B cell (primary cell): ENCODE measurements at regions not wholly inside any gene's neighbourhood (a gene's known extent, or its start where the extent isn't known, plus 50 kb on each side); places are given as distances from the start of the nearest gene placed in this dataset.

Experiments
- ATAC-seq: fragments of 200-7000 bp; cut with Tn5 transposase; one replicate; pipeline ENCODE4 v1.10.0; 2021; ENCODE audit warnings: low read depth, mild to moderate bottlenecking, moderate number of reproducible peaks, moderate library complexity
- CTCF ChIA-PET: fragments of 350-600 bp; sonication (Branson Sonifier 250); formaldehyde crosslinking; loops from one replicate; lab custom pipeline; 2021; ENCODE audit warnings: antibody characterized with exemption, inconsistent platforms; lab: Charles Lee
- POLR2A ChIA-PET: fragments of 350-600 bp; sonication (Branson Sonifier 250); formaldehyde crosslinking; loops from one replicate; lab custom pipeline; 2021; ENCODE audit warnings: antibody characterized with exemption; lab: Charles Lee
- DNase-seq: peaks from one replicate; pipeline ENCODE4 v3.0.0; 2013
- H2AFZ ChIP-seq: 2 replicates; pipeline ENCODE4 v1.6.1; 2012; ENCODE audit warnings: mild to moderate bottlenecking, low read depth, low read length; ENCODE audit not compliant: insufficient read depth, poor library complexity, severe bottlenecking
- H3K27ac ChIP-seq, 2 donors: 1 replicate in 1 of 2; 2 replicates in 1 of 2; pipeline ENCODE4 v1.5.1; 2012 to 2013; ENCODE audit warnings: low read length in 2 of 2, mild to moderate bottlenecking in 2 of 2, moderate library complexity in 1 of 2
- H3K27me3 ChIP-seq, 4 experiments: fragments of 200-600 bp in 1 of 4; sonication (generic) in 1 of 4; replicated peaks in 1 of 4; 1 replicate in 2 of 4; 2 replicates in 2 of 4; pipeline versions ENCODE4 v1.6.1 to v1.7.0; 2013 to 2016; ENCODE audit warnings: low read length in 3 of 4, mild to moderate bottlenecking in 2 of 4, mixed read lengths in 1 of 4, moderate library complexity in 1 of 4; ENCODE audit not compliant: insufficient read depth in 4 of 4, control insufficient read depth in 3 of 4; ENCODE audit errors: control extremely low read depth in 1 of 4
- H3K36me3 ChIP-seq, 2 experiments: replicated peaks in 1 of 2; 1 replicate in 1 of 2; 2 replicates in 1 of 2; pipeline versions ENCODE4 v1.6.1 to v1.7.1; 2013; ENCODE audit warnings: low read length in 1 of 2; ENCODE audit not compliant: insufficient read depth in 2 of 2, control insufficient read depth in 1 of 2; ENCODE audit errors: control extremely low read depth in 1 of 2, extremely low read depth in 1 of 2
- H3K4me1 ChIP-seq, 2 donors: fragments of 200-600 bp in 1 of 2; sonication (generic) in 1 of 2; 1 replicate in 1 of 2; 2 replicates in 1 of 2; pipeline versions ENCODE4 v1.5.1 to v1.6.1; 2013 to 2017; ENCODE audit warnings: low read length in 2 of 2; ENCODE audit not compliant: control insufficient read depth in 2 of 2, insufficient read depth in 2 of 2
- H3K4me2 ChIP-seq: replicated peaks from 2 replicates; pipeline ENCODE3; 2012; ENCODE audit warnings: mild to moderate bottlenecking, low read depth, low read length; ENCODE audit not compliant: poor library complexity, severe bottlenecking
- H3K4me3 ChIP-seq, 5 experiments: fragments of 200-600 bp in 1 of 5; sonication (generic) in 1 of 5; 1 replicate in 3 of 5; 2 replicates in 2 of 5; pipeline versions ENCODE4 v1.5.1 to v1.7.0; 2011 to 2016; ENCODE audit warnings: low read length in 4 of 5, mild to moderate bottlenecking in 4 of 5, low read depth in 2 of 5, control low read depth in 1 of 5, moderate library complexity in 1 of 5; ENCODE audit not compliant: insufficient read depth in 1 of 5; ENCODE audit errors: control extremely low read depth in 1 of 5, extremely low read depth in 1 of 5
- H3K79me2 ChIP-seq: fragments of 200-600 bp; sonication (generic); one replicate; pipeline ENCODE4 v1.6.0; 2016; ENCODE audit warnings: low read length; ENCODE audit not compliant: control insufficient read depth, insufficient read depth
- H3K9ac ChIP-seq: fragments of 200-600 bp; sonication (generic); 2 replicates; pipeline ENCODE4 v1.6.1; 2017; ENCODE audit warnings: mild to moderate bottlenecking, low read length, moderate library complexity
- H3K9me3 ChIP-seq, 3 donors: one replicate each; pipeline versions ENCODE4 v1.6.1 to v1.7.1; 2013; ENCODE audit warnings: low read length in 2 of 3; ENCODE audit not compliant: control insufficient read depth in 2 of 3, insufficient read depth in 1 of 3; ENCODE audit errors: control extremely low read depth in 1 of 3
- H4K20me1 ChIP-seq: 2 replicates; pipeline ENCODE4 v1.6.0; 2012; ENCODE audit warnings: mild to moderate bottlenecking, low read length; ENCODE audit not compliant: insufficient read depth, control insufficient read depth, poor library complexity, severe bottlenecking
- H3K27ac Mint-ChIP-seq: one replicate; pipeline ENCODE4 v1.8.0; 2021; ENCODE audit warnings: mixed read lengths
- H3K27me3 Mint-ChIP-seq: one replicate; pipeline ENCODE4 v1.8.0; 2021; ENCODE audit warnings: mixed read lengths
- H3K4me1 Mint-ChIP-seq: one replicate; pipeline ENCODE4 v1.8.0; 2021; ENCODE audit warnings: mixed read lengths
- H3K4me3 Mint-ChIP-seq: one replicate; pipeline ENCODE4 v1.8.0; 2021; ENCODE audit warnings: mixed read lengths
- H3K9me3 Mint-ChIP-seq: one replicate; pipeline ENCODE4 v1.8.0; 2022; ENCODE audit warnings: mixed read lengths; ENCODE audit not compliant: insufficient read depth
- EZH2 ChIP-seq: IDR thresholded peaks from 2 replicates; pipeline ENCODE4 v1.6.1; 2012; ENCODE audit warnings: borderline replicate concordance, low read depth, mild to moderate bottlenecking, moderate library complexity, low read length; ENCODE audit not compliant: insufficient read depth, poor library complexity, severe bottlenecking
- WGBS: methylation state at CpG from one replicate; pipeline ENCODE4 v1.1.5; 2013; ENCODE audit warnings: missing lambda C conversion rate; ENCODE audit not compliant: insufficient coverage; 5-methylcytosine and 5-hydroxymethylcytosine counted together
- intact Hi-C: fragments of 100-400 bp; cut with micrococcal nuclease; formaldehyde crosslinking; loops from one replicate; pipeline ENCODE4 v1.10.0; 2022
- TF ChIP-seq, protein P1 (sequence below): fragments of 200-600 bp; IDR thresholded peaks from one replicate; pipeline ENCODE4 v1.8.0; 2022; ENCODE audit warnings: antibody characterized with exemption, mild to moderate bottlenecking

DNA sequence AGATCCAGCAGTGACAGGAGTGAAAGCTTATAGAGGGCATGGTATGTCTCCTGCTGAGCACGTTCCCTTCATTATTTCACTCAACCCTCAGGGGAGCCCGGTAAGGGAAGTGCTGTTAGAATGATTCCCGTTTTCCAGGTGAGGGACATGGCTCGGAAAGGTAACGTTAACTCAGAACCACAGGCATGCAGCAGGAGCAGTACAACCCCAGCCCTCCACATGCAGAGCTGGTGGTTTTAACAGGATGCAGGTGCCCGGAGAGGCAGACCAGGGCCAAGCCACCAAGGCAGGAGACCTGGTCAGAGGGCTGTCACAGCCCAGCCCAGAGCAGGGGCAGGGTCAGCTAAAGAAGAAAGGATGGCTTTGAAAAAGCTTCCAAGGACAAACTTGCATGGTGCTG lies 268.5 kb downstream of the SH3BP4 start:
- POLR2A ChIA-PET = no interaction called here
- H3K27me3 ChIP-seq = peaks cover 0 to 5% (median 0%) of the 10 kb centered on the region in 4 experiments
- H3K79me2 ChIP-seq = no peaks in the 10 kb centered on the region
- TF ChIP-seq, protein P1, sequence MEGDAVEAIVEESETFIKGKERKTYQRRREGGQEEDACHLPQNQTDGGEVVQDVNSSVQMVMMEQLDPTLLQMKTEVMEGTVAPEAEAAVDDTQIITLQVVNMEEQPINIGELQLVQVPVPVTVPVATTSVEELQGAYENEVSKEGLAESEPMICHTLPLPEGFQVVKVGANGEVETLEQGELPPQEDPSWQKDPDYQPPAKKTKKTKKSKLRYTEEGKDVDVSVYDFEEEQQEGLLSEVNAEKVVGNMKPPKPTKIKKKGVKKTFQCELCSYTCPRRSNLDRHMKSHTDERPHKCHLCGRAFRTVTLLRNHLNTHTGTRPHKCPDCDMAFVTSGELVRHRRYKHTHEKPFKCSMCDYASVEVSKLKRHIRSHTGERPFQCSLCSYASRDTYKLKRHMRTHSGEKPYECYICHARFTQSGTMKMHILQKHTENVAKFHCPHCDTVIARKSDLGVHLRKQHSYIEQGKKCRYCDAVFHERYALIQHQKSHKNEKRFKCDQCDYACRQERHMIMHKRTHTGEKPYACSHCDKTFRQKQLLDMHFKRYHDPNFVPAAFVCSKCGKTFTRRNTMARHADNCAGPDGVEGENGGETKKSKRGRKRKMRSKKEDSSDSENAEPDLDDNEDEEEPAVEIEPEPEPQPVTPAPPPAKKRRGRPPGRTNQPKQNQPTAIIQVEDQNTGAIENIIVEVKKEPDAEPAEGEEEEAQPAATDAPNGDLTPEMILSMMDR = no peak
- no peak for TF ChIP-seq EZH2
- no peaks in the 10 kb centered on the region for H4K20me1 ChIP-seq
- no peak overlapping the region for H2AFZ ChIP-seq
- CTCF ChIA-PET = no interaction called here
- Mint-ChIP-seq H3K27me3 (peaks cover 19% of the 10 kb centered on the region), H3K27ac (no peak overlapping the region), H3K4me3 (no peak overlapping the region), H3K9me3 (no peaks in the 10 kb centered on the region), H3K4me1 (no peaks in the 10 kb centered on the region)
- 70% methylated on average over 5 of the region's 6 CpGs for WGBS
- H3K4me3 ChIP-seq = no peak overlapping the region
- DNase-seq (no peak), ATAC-seq (no peak)
- no peak overlapping the region for H3K9ac ChIP-seq
- no peaks in the 10 kb centered on the region for H3K4me1 ChIP-seq
- H3K9me3 ChIP-seq = no peaks in the 10 kb centered on the region
- H3K36me3 ChIP-seq = no peaks in the 10 kb centered on the region
- intact Hi-C loops = no loop called here
- no peak overlapping the region for H3K4me2 ChIP-seq
- no peak overlapping the region for H3K27ac ChIP-seq

DNA sequence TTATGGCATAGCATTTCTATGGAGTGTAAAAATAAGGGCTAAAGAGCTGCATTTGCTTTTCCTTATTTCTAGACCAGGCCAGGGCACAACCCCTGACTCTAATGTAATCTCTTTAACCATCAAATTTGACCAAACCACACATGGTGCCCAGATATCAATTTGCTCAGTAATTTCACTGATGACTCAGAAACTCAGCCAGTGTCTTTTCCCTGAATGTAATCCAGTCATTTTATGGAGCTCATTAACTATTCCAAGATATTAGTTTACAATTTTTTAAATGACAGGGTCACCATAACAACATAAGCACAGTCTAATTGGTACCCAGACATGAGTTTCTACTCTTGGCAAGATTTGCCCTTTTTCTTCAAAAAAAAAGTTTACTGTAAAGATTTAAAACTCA lies 270.8 kb upstream of the AGAP1 start:
- Histone ChIP-seq H3K9me3 (no peaks in the 10 kb centered on the region), H3K27me3 (no peaks in the 10 kb centered on the region), H3K4me1 (no peaks in the 10 kb centered on the region), H3K79me2 (no peaks in the 10 kb centered on the region), H2AFZ (no peak overlapping the region), H3K27ac (no peak overlapping the region), H3K4me3 (no peak overlapping the region), H3K4me2 (no peak overlapping the region), H4K20me1 (no peaks in the 10 kb centered on the region), H3K9ac (no peak overlapping the region), H3K36me3 (no peaks in the 10 kb centered on the region)
- ATAC-seq (no peak), DNase-seq (no peak)
- Mint-ChIP-seq H3K4me3 (no peak overlapping the region), H3K27me3 (peaks cover 18% of the 10 kb centered on the region), H3K4me1 (no peaks in the 10 kb centered on the region), H3K9me3 (no peaks in the 10 kb centered on the region), H3K27ac (no peak overlapping the region)
- TF ChIP-seq, protein P1 = no peak
- no peak for TF ChIP-seq EZH2
- intact Hi-C loops = no loop called here
- ChIA-PET CTCF (no interaction called here), POLR2A (no interaction called here)
